ENCODE measurements at regions not wholly inside any gene's neighbourhood (a gene's known extent, or its start where the extent isn't known, plus 50 kb on each side); places are given as distances from the start of the nearest gene placed in this dataset.

- no peaks in the 10 kb centered on the region for H3K27me3 ChIP-seq (ENCODE audit: control insufficient read depth, insufficient read depth, low read length)
- no peak overlapping the region for H3K9ac ChIP-seq (ENCODE audit: low read length)
- H3K36me3 ChIP-seq (ENCODE audit: control insufficient read depth, insufficient read depth, low read length), result no peaks in the 10 kb centered on the region
- no peak overlapping the region for H3K4me3 ChIP-seq (ENCODE audit: low read length)
- H3K27ac ChIP-seq (ENCODE audit: low read depth, low read length), result no peak overlapping the region
- no peaks in the 10 kb centered on the region for H3K4me1 ChIP-seq (ENCODE audit: control insufficient read depth, insufficient read depth, low read length)
These were observed 398.5 kb upstream of the SLC24A2 start for GRCh38 chr9:20187318-20187717.

DNA sequence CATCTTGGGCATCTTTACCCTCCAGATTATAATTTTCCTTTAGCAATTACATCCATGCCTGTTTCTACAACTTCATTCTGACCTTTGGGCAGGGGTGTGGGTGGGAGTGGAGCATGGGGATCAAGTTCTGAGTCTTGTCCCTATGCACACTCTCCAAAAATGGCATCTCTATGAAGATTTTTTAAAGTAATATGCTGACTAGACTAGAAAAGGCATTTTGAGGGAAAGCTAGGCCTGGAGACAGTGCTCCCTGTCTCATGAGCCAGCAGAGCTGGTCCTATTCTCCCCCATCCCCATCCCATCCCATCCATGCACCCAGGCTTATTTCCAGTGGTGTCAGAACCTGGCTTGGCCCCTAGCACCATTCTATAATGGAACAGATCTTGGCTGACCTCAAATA is 398.0 kb upstream of the SLC24A2 start:
- H3K27ac ChIP-seq (ENCODE audit: low read depth, low read length), result no peak overlapping the region
- no peak overlapping the region for H3K4me3 ChIP-seq (ENCODE audit: low read length)
- H3K4me1 ChIP-seq (ENCODE audit: control insufficient read depth, insufficient read depth, low read length), result no peaks in the 10 kb centered on the region
- H3K9ac ChIP-seq (ENCODE audit: low read length), result no peak overlapping the region
- H3K27me3 ChIP-seq (ENCODE audit: control insufficient read depth, insufficient read depth, low read length), result no peaks in the 10 kb centered on the region
- no peaks in the 10 kb centered on the region for H3K36me3 ChIP-seq (ENCODE audit: control insufficient read depth, insufficient read depth, low read length)

DNA sequence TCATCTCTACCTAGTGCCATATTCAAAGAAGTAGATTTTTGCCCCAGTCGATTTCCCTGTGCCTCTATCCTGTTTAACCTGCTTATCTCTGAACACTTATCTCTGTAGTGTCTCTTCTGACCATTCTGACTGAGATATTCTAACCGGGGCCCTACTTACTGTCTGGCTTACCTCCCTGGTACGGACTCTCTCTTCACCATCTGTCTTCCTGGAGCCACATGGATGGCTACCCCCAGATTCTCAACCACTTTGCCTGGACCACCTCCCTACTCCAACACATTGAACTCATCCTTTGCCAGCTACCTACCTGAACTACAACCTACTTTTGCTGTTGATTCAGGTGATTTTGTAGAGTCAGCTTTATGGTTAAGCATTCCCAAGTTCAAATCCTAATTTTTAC is 397.4 kb upstream of the SLC24A2 start:
- Histone ChIP-seq H3K27me3 (ENCODE audit: control insufficient read depth, insufficient read depth, low read length) (no peaks in the 10 kb centered on the region), H3K27ac (ENCODE audit: low read depth, low read length) (no peak overlapping the region), H3K4me3 (ENCODE audit: low read length) (no peak overlapping the region), H3K4me1 (ENCODE audit: control insufficient read depth, insufficient read depth, low read length) (no peaks in the 10 kb centered on the region), H3K9ac (ENCODE audit: low read length) (no peak overlapping the region), H3K36me3 (ENCODE audit: control insufficient read depth, insufficient read depth, low read length) (no peaks in the 10 kb centered on the region)

DNA sequence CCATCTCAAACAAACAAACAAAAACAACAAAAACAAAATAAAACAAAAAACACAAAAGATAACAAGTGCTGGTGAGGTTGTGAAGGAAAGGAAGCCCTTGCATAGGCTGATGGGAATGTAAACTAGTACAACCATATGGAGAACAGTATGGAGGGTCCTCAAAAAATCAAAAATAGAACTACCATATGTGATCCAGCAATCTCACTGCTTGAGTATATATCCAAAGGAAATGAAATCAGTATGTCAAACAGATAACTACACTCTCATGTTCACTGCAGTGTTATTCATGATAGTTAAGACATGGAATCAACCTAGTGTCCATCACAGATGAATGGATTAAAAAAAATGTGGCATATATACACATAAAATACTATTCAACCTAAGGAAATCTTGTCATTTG is 395.7 kb upstream of the SLC24A2 start:
- Histone ChIP-seq H3K36me3 (ENCODE audit: control insufficient read depth, insufficient read depth, low read length) (no peaks in the 10 kb centered on the region), H3K27ac (ENCODE audit: low read depth, low read length) (no peak overlapping the region), H3K4me1 (ENCODE audit: control insufficient read depth, insufficient read depth, low read length) (no peaks in the 10 kb centered on the region), H3K27me3 (ENCODE audit: control insufficient read depth, insufficient read depth, low read length) (no peaks in the 10 kb centered on the region), H3K4me3 (ENCODE audit: low read length) (no peak overlapping the region), H3K9ac (ENCODE audit: low read length) (no peak overlapping the region)

DNA sequence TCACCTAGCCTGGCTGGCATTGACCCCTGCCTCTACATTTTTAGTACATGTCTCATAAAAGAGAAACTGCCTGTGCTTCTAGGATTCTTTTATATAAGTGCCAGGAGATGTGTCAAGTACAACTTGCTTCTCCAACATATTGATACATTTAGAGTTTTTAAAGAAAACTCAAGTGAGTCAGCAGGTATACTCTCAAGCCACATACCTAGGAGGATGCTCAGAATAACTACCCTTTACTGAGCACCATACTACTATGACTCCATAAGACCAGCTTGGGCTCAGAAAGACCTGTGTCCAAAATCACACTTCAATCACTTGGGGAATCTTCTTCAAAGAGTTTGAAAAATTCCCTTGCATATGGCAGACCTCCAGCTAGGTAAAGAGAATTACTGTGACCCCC is 389.8 kb upstream of the SLC24A2 start:
- no peak overlapping the region for H3K9ac ChIP-seq (ENCODE audit: low read length)
- no peak overlapping the region for H3K4me3 ChIP-seq (ENCODE audit: low read length)
- H3K27ac ChIP-seq (ENCODE audit: low read depth, low read length), result no peak overlapping the region
- no peaks in the 10 kb centered on the region for H3K36me3 ChIP-seq (ENCODE audit: control insufficient read depth, insufficient read depth, low read length)
- no peaks in the 10 kb centered on the region for H3K27me3 ChIP-seq (ENCODE audit: control insufficient read depth, insufficient read depth, low read length)
- no peaks in the 10 kb centered on the region for H3K4me1 ChIP-seq (ENCODE audit: control insufficient read depth, insufficient read depth, low read length)

GRCh38 chr9:20178197-20178596 is 389.4 kb upstream of the SLC24A2 start:
- no peaks in the 10 kb centered on the region for H3K27me3 ChIP-seq (ENCODE audit: control insufficient read depth, insufficient read depth, low read length)
- no peak overlapping the region for H3K27ac ChIP-seq (ENCODE audit: low read depth, low read length)
- H3K4me3 ChIP-seq (ENCODE audit: low read length), result no peak overlapping the region
- no peak overlapping the region for H3K9ac ChIP-seq (ENCODE audit: low read length)
- H3K36me3 ChIP-seq (ENCODE audit: control insufficient read depth, insufficient read depth, low read length), result no peaks in the 10 kb centered on the region
- H3K4me1 ChIP-seq (ENCODE audit: control insufficient read depth, insufficient read depth, low read length), result no peaks in the 10 kb centered on the region

GRCh38 chr9:20170122-20170521 is 381.3 kb upstream of the SLC24A2 start:
- H3K36me3 ChIP-seq (ENCODE audit: control insufficient read depth, insufficient read depth, low read length), result no peaks in the 10 kb centered on the region
- no peaks in the 10 kb centered on the region for H3K4me1 ChIP-seq (ENCODE audit: control insufficient read depth, insufficient read depth, low read length)
- H3K4me3 ChIP-seq (ENCODE audit: low read length), result no peak overlapping the region
- H3K27me3 ChIP-seq (ENCODE audit: control insufficient read depth, insufficient read depth, low read length), result no peaks in the 10 kb centered on the region
- H3K27ac ChIP-seq (ENCODE audit: low read depth, low read length), result no peak overlapping the region
- no peak overlapping the region for H3K9ac ChIP-seq (ENCODE audit: low read length)

- Histone ChIP-seq H3K4me1 (ENCODE audit: control insufficient read depth, insufficient read depth, low read length) (no peaks in the 10 kb centered on the region), H3K9ac (ENCODE audit: low read length) (no peak overlapping the region), H3K27ac (ENCODE audit: low read depth, low read length) (no peak overlapping the region), H3K4me3 (ENCODE audit: low read length) (no peak overlapping the region), H3K27me3 (ENCODE audit: control insufficient read depth, insufficient read depth, low read length) (no peaks in the 10 kb centered on the region), H3K36me3 (ENCODE audit: control insufficient read depth, insufficient read depth, low read length) (no peaks in the 10 kb centered on the region)
These were observed 363.4 kb upstream of the SLC24A2 start for GRCh38 chr9:20152151-20152725.

- H3K27me3 ChIP-seq (ENCODE audit: control insufficient read depth, insufficient read depth, low read length), result no peaks in the 10 kb centered on the region
These were observed 359.6 kb upstream of the SLC24A2 start for GRCh38 chr9:20148416-20148815.

DNA sequence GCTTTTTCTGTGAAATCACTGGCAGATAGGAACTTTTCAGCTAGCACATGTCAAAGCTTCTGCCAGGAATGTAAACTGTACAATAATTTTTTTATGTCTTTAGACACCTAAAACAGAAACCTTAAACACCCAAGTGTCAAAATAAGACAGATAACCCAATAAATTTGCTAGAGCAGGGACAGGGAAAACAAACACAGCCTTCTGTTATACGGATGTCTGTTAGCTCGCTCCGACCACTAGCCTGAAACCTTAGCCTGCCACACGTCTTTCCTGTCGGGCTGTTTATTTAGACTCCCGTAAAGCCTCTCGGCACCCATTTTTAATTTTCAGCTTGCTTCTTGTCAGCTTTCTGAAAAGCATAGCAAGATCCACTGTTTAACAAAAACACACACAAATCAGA is 355.4 kb upstream of the SLC24A2 start:
- Histone ChIP-seq H3K4me1 (ENCODE audit: control insufficient read depth, insufficient read depth, low read length) (no peaks in the 10 kb centered on the region), H3K36me3 (ENCODE audit: control insufficient read depth, insufficient read depth, low read length) (no peaks in the 10 kb centered on the region), H3K9ac (ENCODE audit: low read length) (no peak overlapping the region), H3K27ac (ENCODE audit: low read depth, low read length) (no peak overlapping the region), H3K27me3 (ENCODE audit: control insufficient read depth, insufficient read depth, low read length) (no peaks in the 10 kb centered on the region), H3K4me3 (ENCODE audit: low read length) (peak overlapping the region; percentile 41)

More at GRCh38 chr9:20148416-20148815, 359.6 kb upstream of the SLC24A2 start:
- no peak overlapping the region for H3K9ac ChIP-seq (ENCODE audit: low read length)
- H3K27ac ChIP-seq (ENCODE audit: low read depth, low read length), result no peak overlapping the region
- no peaks in the 10 kb centered on the region for H3K4me1 ChIP-seq (ENCODE audit: control insufficient read depth, insufficient read depth, low read length)
- H3K4me3 ChIP-seq (ENCODE audit: low read length), result no peak overlapping the region
- H3K36me3 ChIP-seq (ENCODE audit: control insufficient read depth, insufficient read depth, low read length), result no peaks in the 10 kb centered on the region

DNA sequence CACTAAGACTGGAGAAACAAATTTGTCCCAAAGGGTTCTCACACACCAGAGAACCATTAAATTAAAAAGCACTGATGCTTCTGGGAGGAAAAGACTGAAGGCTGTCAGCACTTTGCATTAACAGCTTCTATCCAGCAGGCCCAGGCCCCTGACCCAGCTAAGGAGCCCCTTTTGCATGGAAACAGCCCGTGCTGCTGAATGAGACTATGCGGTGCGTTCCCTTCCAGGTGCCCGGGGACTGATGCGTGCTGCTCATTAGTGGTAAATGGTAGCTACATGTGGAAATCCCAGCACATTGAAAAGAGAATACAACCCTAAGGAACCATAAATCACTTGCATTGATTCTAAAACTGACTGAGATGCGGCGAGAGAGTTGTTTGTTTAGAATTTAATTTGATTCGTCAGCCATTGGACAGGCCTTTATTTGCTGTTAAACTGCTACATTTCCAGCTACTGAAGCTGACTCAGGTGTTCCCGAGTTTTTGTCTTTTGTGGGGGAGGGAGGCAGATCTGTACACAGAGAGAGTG is 351.0 kb upstream of the SLC24A2 start:
- Histone ChIP-seq H3K27me3 (ENCODE audit: control insufficient read depth, insufficient read depth, low read length) (no peaks in the 10 kb centered on the region), H3K36me3 (ENCODE audit: control insufficient read depth, insufficient read depth, low read length) (no peaks in the 10 kb centered on the region), H3K27ac (ENCODE audit: low read depth, low read length) (no peak overlapping the region), H3K4me3 (ENCODE audit: low read length) (no peak overlapping the region), H3K4me1 (ENCODE audit: control insufficient read depth, insufficient read depth, low read length) (no peaks in the 10 kb centered on the region), H3K9ac (ENCODE audit: low read length) (no peak overlapping the region)

DNA sequence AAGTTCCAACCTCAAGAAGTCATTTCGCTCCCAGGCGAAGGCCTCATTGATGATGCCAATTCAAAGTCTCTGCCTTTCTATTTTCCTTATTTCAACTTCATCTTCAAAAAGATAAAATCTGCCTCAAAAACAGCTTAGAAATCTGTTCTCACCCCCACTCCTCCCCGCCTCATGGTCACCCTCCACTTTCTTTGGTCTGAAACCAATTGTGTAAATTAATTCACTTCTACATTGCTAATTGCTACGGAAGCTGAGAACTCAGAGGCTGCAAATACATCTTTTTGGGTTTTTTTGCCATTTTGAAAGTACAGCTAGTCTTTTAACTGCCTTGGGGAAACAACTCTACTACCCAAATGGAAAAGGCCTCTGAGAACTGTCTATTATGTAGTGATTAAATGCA is 350.0 kb upstream of the SLC24A2 start:
- Histone ChIP-seq H3K4me1 (ENCODE audit: control insufficient read depth, insufficient read depth, low read length) (no peaks in the 10 kb centered on the region), H3K9ac (ENCODE audit: low read length) (no peak overlapping the region), H3K27ac (ENCODE audit: low read depth, low read length) (no peak overlapping the region), H3K27me3 (ENCODE audit: control insufficient read depth, insufficient read depth, low read length) (no peaks in the 10 kb centered on the region), H3K36me3 (ENCODE audit: control insufficient read depth, insufficient read depth, low read length) (no peaks in the 10 kb centered on the region), H3K4me3 (ENCODE audit: low read length) (no peak overlapping the region)

DNA sequence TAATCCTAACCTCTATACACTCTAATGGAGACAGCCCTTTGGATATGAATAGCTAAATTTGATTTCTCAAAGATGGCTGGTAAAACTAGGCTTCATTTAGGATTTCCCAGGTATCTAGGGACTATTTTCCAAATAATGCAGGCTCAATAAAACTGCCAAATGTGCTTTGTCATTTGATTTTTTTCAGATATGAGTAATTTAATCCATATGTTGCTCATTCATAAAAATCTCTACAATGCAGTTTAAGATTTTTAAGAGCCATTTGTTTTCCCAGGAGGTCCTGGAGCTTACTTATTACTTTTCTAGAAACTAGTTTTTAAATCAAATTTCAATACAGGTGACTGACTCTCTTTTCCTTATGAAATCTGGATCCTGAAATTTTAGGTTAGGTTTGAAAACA is 349.3 kb upstream of the SLC24A2 start:
- Histone ChIP-seq H3K4me1 (ENCODE audit: control insufficient read depth, insufficient read depth, low read length) (no peaks in the 10 kb centered on the region), H3K27ac (ENCODE audit: low read depth, low read length) (no peak overlapping the region), H3K36me3 (ENCODE audit: control insufficient read depth, insufficient read depth, low read length) (no peaks in the 10 kb centered on the region), H3K4me3 (ENCODE audit: low read length) (no peak overlapping the region), H3K9ac (ENCODE audit: low read length) (no peak overlapping the region), H3K27me3 (ENCODE audit: control insufficient read depth, insufficient read depth, low read length) (no peaks in the 10 kb centered on the region)

All from rectal smooth muscle tissue (tissue), 1 donor.